Fibroblast of skin of back (primary cell): ENCODE measurements at regions not wholly inside any gene's neighbourhood (a gene's known extent, or its start where the extent isn't known, plus 50 kb on each side); places are given as distances from the start of the nearest gene placed in this dataset.
"Not testable (repeated sequence)": the region's sequence is repeated elsewhere in the genome, so short reads cannot be mapped to it uniquely, and the experiment has no call there.

Source experiments
- DNase-seq: peaks from one replicate; pipeline ENCODE4 v3.0.0-alpha.2; 2013

DNA sequence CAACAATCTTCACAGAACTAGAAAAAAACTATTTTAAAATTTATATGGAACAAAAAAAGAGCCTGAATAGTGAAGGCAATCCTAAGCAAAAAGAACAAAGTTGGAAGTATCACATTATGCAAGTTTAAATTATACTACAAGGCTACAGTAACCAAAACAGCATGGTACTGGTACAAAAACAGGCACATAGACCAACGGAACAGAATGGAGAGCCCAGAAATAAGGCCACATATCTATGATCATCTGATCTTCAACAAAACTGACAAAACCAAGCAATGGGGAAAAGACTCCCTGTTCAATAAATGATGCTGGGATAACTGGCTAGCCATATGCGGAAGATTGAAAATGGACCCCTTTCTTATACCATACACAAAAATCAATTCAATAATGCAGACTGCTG is 74.4 kb upstream of the RTN4 start:
- not testable (repeated sequence) for DNase-seq

DNA sequence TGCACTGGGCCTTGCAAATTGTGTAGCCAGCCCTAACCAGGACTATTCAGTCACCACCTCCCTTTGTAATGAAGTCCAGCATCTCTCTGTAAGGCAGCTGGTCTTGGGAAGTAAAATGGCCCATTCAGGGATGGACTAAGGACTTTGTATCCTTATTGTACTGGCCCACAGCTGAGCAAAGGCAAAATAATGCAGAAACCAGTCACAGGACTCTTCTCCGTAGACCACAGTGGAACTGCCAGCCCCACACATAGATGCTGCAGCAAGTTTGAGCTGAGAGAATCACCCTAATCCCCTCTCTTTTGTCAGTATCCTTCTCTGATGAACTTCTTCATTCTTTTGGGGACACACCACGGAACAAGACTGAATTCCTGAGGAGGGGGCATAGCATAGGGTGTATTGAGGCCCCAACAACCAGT is 73.6 kb upstream of the RTN4 start:
- no peak for DNase-seq

DNA sequence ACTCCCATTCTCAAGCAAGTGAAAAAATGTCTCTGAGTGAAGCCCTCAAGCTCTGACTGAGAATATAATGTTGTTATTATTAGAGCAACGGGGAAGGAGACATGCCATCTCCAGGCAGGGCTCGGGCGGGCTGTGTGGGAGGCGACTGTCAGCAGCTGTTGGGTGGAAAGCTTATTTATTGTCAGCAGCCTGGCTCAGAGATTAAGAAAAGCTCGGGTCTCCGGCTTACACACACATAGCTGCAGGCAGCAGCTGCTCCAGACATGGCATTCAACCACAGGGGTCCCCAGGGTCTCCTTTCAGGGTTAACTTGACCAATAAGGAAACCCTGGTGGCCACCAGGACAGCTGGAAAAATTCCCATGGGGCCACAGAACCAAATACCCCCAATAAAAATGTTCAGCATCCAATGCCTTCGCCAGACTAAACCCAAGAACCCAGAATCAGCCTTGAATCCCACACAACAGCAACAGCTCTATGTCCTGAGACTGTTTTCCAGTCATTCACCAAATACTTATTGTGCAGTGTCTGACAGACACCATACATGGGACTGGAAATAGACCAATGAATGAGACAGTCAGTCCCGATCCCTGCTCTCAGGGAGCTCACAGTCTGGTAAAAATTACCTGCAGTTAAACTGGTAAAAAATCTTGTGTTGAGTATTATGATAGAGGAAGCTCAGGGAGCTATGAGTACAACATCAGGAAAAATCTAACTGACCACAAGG is 70.5 kb upstream of the RTN4 start:
- DNase-seq: peak; percentile 87

DNA sequence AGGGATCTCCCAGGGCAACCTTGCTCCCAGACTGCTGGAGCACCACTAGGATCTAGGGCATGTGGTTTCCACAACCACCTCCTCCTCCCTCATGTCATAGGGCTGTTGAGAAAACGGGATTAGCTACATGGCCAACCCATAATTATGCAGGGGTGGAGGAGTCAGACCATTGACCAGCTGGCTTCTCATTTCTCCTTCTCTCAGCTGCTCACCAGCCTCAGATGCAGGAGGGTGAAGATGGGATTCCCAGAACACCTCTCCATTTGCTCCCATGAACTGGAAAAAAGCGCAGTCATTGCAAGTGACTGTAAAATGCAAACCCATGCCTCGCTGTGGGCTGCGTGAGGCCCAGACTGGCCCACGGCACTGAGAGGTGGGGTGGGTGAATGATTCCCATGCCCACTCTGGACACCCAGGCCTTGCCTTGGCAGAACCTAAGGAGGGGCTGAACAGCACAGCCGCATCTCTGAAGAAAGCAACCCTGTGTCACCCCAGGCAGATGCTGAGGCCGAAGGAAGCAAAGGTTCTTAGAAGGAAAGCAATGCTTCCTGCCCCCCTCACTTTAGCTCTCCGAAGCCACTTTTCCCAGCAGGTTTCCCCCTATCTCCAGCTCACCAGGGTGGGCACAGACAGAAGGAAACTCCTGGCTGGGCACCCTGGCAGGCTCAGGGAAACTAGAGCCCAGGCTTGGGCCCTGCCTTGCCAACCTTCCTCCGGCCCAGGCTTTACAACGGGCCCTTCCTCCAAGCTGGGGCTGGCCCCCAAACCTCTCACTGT is 69.6 kb upstream of the RTN4 start:
- peak; percentile 35 for DNase-seq

GRCh38 chr2:55118643-55119083 is 68.4 kb upstream of the RTN4 start:
- no peak for DNase-seq

GRCh38 chr2:55116966-55117365 is 66.7 kb upstream of the RTN4 start:
- no peak for DNase-seq

DNA sequence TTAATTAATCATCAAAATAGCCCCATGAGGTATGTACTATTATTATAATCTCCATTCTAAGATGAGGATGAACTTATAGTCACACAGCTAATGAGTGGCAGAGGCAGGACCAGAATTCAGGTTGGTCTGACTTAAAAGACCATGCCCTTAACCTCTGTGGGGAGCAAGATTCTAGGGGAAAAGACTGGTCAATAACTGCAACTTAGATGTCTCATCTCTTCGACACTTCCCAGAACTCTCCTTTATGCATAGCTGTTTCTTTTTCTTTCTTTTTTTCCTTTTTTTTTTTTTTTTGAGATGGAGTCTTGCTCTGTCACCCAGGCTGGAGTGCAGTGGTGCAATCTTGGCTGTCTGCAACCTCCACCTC is 66.3 kb upstream of the RTN4 start:
- no peak for DNase-seq

DNA sequence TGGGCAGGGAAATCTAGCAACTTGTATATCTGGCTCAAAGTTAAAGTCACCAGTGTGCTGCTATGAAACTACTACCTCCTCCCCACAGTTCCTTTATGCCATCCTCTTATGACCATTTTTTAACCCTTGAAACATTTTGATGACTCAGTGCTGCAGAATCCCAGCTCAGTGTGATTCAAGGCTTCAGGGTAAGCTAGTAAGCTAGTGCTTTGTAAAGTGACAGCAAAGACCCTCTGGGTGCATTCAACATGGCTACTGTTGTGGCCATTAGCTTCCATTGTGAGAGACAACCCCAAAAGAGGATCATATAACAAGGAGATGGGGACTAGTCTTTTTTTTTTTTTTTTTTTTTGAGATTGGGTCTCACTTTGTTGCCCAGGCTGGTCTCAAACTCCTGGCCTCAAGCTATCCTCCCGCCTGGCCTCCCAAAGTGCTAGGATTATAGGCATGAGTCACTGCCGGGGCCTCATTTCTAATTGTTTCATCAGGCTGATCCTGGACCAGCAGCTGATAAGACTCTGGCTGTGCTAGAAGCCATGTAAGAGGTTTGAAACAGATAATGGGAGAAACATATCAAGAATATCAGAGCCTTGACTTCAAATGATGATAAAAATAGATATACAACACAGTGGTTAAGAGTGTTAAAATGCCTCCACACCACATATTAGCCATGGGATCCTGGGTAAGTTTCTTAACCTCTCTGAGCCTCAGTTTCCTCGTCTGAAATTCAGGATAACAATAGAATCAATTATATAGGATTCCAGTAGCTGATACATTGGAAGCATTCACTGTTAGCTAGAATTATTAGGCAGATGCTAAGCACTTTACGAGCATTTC is 65.7 kb upstream of the RTN4 start:
- DNase-seq: peak; percentile 94

DNA sequence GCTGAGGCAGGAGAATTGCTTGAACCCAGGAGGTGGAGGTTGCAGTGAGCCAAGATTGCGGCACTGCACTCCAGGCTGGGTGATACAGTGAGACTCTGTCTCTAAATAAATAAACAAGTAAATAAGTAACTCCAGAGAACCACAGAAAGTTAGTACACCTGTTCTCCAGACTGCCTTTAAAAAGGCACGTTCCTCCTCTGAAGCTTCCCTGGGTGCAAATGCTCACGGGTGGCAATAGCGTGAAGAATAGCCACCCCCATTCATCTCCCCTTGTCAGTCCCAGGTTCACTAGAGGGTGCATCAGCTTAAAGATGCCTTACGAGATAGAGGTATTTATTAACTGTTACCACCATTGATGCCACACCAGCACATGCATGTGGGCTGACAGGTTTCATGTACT is 64.3 kb upstream of the RTN4 start:
- no peak for DNase-seq

- DNase-seq: no peak
Observed at GRCh38 chr2:55114082-55114481, 63.8 kb upstream of the RTN4 start.

- DNase-seq: peak; percentile 78
Observed at GRCh38 chr2:55112229-55113031, 62.2 kb upstream of the RTN4 start.

DNA sequence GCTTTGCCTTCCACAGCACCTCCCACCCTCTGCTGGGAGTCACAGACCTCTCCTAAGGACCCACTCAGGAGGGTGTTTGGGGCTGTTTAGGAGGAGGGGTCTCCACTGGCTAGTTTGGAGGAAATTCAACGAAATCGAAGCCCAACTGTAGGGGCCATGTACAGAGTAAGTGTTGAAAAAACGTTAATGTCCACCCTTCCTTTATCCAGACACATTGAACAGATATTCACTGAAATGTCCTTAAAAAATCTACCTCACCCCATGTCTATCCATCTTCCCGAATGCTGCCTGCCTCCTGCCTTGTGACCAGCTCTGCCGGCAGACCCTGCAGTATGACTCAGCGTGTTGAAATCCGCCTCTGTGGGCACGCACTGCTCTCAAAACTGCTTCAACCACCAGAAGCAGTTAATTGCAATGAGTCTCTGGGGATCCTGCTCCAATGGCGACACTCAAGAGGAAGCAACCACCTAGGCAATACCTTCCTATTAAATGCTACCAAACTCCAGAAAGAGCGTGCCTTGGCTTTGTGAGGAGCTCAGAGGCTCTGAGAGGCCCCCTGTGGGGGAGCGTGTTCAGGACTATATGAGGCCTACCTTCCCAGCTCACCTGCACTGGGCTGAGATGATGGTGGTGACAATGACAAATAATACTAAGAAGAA is 61.4 kb upstream of the RTN4 start:
- DNase-seq: peak; percentile 97

- no peak for DNase-seq
Observed at GRCh38 chr2:55111230-55111569, 60.9 kb upstream of the RTN4 start.

DNA sequence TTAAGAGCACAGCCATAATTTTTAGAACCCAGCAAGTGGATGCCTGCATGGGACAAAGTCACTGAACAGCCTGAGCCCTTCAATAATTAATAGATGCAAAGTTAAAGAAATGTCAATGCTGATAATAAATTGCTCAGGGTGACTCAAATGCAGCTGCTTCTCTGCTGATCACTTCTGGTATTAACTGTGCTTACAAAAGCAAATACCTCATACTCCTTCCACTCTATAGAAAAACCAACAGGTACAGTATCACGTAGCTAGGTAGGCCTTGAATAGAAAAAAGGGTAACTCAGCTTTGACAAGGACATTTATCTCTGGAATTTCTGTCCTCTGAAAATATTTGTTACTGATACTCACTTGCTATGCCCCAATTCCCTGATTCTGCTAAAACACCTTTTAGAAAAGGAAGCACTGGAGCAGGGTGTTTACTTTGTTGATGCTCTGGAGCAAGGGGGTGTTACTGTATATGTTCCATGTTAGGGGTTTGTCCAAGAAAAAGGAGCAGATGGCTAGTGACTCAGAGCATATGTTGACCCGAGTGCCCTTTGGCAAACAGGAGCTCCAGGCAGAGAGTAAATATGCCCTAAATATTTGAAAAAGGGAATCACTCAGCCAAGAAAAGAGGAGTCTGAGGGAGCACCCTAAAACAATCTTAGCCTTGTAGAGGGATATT is 59.1 kb upstream of the RTN4 start:
- peak; percentile 61 for DNase-seq

GRCh38 chr2:55108456-55109160 is 58.4 kb upstream of the RTN4 start:
- DNase-seq: no peak

- DNase-seq: peak; percentile 86
Observed at GRCh38 chr2:55107436-55107835, 57.2 kb upstream of the RTN4 start.

- peak; percentile 79 for DNase-seq
Observed at GRCh38 chr2:55106148-55106547, 55.9 kb upstream of the RTN4 start.

DNA sequence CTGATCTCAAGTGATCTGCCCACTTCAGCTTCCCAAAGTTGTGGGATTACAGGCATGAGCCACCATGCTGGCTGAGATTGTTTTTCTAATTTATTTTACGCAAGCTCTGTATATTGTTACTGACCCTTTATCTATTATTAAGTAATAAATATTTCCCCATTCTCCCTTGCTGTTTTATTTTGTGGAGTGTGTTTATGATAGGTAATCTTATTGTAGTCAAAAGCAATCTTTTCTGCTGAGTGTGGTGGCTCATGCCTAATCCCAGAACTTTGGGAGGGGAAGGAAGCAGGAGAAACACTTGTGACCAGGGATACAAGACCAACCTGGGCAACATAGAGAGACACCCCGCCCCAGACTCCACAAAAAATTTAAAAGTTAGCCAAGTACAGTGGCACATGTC is 55.2 kb upstream of the RTN4 start:
- DNase-seq: no peak

DNA sequence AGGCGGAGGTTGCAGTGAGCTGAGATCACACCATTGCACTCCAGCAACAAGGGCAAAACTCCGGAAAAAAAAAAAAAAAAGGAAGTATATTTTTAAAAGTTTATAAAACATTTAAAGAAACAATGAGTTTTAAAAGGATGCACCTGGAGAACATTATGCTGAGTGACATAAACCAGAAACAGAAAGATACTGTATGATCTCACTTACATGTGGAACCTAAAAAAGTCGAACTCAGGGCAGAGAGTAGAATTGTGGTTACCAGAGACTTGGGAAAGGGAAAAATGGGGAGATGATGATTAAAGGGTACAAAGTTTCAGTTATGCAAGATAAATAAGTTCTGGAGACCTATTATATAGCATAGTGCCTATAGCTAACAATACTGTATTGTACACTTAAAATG is 52.8 kb upstream of the RTN4 start:
- DNase-seq: no peak

DNA sequence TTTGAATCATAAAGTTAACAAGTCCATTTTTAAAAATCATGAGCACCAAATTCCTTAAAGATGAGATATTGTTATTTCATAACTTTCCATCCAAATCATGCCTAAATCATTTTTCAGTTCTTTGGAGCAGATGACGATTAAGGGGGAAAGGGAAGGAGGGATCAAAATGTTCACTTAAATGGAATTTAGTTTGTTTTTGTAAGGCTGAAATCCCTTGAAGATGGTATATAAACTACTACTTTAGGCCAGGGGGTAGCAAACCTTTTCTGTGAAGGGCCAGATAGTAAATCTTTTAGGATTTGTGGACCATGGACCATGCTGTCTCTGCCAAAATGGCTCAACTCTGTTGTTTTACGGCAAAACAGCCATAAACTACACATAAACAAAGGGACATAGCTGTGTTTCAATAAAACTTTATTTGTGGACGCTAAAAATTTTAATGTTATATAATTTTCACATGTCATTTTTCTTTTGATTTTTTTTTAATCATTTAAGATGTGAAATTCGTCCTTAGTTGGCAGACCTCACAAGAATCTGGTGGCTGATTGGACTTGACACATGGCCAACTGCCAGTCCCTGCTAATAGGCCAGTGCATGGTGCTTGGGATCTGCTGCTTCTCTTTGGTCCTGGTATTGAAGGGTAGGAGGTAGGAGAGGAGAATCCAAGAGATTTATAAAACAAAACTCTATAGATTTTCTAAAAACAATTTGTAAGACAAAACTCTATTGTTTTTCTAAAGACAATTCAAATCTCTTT is 52.0 kb upstream of the RTN4 start:
- peak; percentile 98 for DNase-seq
